ENCODE measurements at regions not wholly inside any gene's neighbourhood (a gene's known extent, or its start where the extent isn't known, plus 50 kb on each side); places are given as distances from the start of the nearest gene placed in this dataset.
A peak's percentile ranks its signal among the peaks of the same experiment; 100 is the strongest.

- no peak for DNase-seq (ENCODE audit: low read depth)
- H3K4me3 ChIP-seq (ENCODE audit: low read depth, low read length): no peak overlapping the region
These were observed 156.9 kb downstream of the USP12 start for GRCh38 chr13:27014406-27015359.

- H3K4me3 ChIP-seq (ENCODE audit: low read depth, low read length): no peak overlapping the region
- DNase-seq (ENCODE audit: low read depth): peak; percentile 58
These were observed 159.0 kb downstream of the USP12 start for GRCh38 chr13:27012482-27013197.

- no peak for DNase-seq (ENCODE audit: low read depth)
- H3K4me3 ChIP-seq (ENCODE audit: low read depth, low read length): no peak overlapping the region
These were observed 159.9 kb downstream of the USP12 start for GRCh38 chr13:27011661-27012060.

GRCh38 chr13:27008733-27009132 lies 162.9 kb downstream of the USP12 start:
- DNase-seq (ENCODE audit: low read depth): no peak

GRCh38 chr13:27007166-27007565 lies 164.4 kb downstream of the USP12 start:
- H3K4me3 ChIP-seq (ENCODE audit: low read depth, low read length): peak overlapping the region; percentile 32
- no peak for DNase-seq (ENCODE audit: low read depth)

More at GRCh38 chr13:27008733-27009132, 162.9 kb downstream of the USP12 start:
- no peak overlapping the region for H3K4me3 ChIP-seq (ENCODE audit: low read depth, low read length)

- DNase-seq (ENCODE audit: low read depth): no peak
- peak overlapping the region; percentile 32 for H3K4me3 ChIP-seq (ENCODE audit: low read depth, low read length)
These were observed 165.0 kb downstream of the USP12 start for GRCh38 chr13:27006519-27007161.

- H3K4me3 ChIP-seq (ENCODE audit: low read depth, low read length): no peak overlapping the region
- DNase-seq (ENCODE audit: low read depth): no peak
These were observed 165.6 kb downstream of the USP12 start for GRCh38 chr13:27005976-27006518.

- no peak overlapping the region for H3K4me3 ChIP-seq (ENCODE audit: low read depth, low read length)
- no peak for DNase-seq (ENCODE audit: low read depth)
These were observed 166.1 kb downstream of the USP12 start for GRCh38 chr13:27005556-27005955.

GRCh38 chr13:27004866-27005265 lies 166.7 kb downstream of the USP12 start:
- no peak overlapping the region for H3K4me3 ChIP-seq (ENCODE audit: low read depth, low read length)
- no peak for DNase-seq (ENCODE audit: low read depth)

GRCh38 chr13:27004326-27004725 lies 167.3 kb downstream of the USP12 start:
- no peak for DNase-seq (ENCODE audit: low read depth)
- H3K4me3 ChIP-seq (ENCODE audit: low read depth, low read length): no peak overlapping the region

- H3K4me3 ChIP-seq (ENCODE audit: low read depth, low read length): no peak overlapping the region
- DNase-seq (ENCODE audit: low read depth): no peak
These were observed 169.9 kb downstream of the USP12 start for GRCh38 chr13:27001705-27002104.

- DNase-seq (ENCODE audit: low read depth): no peak
- no peak overlapping the region for H3K4me3 ChIP-seq (ENCODE audit: low read depth, low read length)
These were observed 170.9 kb downstream of the USP12 start for GRCh38 chr13:27000686-27001085.

- DNase-seq (ENCODE audit: low read depth): no peak
- no peak overlapping the region for H3K4me3 ChIP-seq (ENCODE audit: low read depth, low read length)
These were observed 172.1 kb downstream of the USP12 start for GRCh38 chr13:26999499-26999898.

- no peak for DNase-seq (ENCODE audit: low read depth)
- H3K4me3 ChIP-seq (ENCODE audit: low read depth, low read length): no peak overlapping the region
These were observed 173.3 kb downstream of the USP12 start for GRCh38 chr13:26998292-26998691.

- no peak for DNase-seq (ENCODE audit: low read depth)
- no peak overlapping the region for H3K4me3 ChIP-seq (ENCODE audit: low read depth, low read length)
These were observed 174.5 kb downstream of the USP12 start for GRCh38 chr13:26996965-26997752.

- no peak for DNase-seq (ENCODE audit: low read depth)
- H3K4me3 ChIP-seq (ENCODE audit: low read depth, low read length): no peak overlapping the region
These were observed 176.5 kb downstream of the USP12 start for GRCh38 chr13:26995159-26995558.

GRCh38 chr13:26993780-26994179 lies 177.8 kb downstream of the USP12 start:
- no peak overlapping the region for H3K4me3 ChIP-seq (ENCODE audit: low read depth, low read length)
- DNase-seq (ENCODE audit: low read depth): no peak

- no peak for DNase-seq (ENCODE audit: low read depth)
- no peak overlapping the region for H3K4me3 ChIP-seq (ENCODE audit: low read depth, low read length)
These were observed 178.5 kb downstream of the USP12 start for GRCh38 chr13:26992951-26993719.
